NCI-H2107 treated with DMSO at 0.1 percent for 48 hours (cell line): ENCODE measurements at regions not wholly inside any gene's neighbourhood (a gene's known extent, or its start where the extent isn't known, plus 50 kb on each side); places are given as distances from the start of the nearest gene placed in this dataset.

Experiments
- DNase-seq: peaks from one replicate; lab custom pipeline; 2025; ENCODE audit not compliant: unreplicated experiment; lab: John Stamatoyannopoulos, UW

GRCh38 chr5:125521289-125521688, 774.9 kb upstream of the ZNF608 start:
- DNase-seq = no peak

GRCh38 chr5:125525356-125525755, 778.9 kb upstream of the ZNF608 start:
- DNase-seq = no peak

DNA sequence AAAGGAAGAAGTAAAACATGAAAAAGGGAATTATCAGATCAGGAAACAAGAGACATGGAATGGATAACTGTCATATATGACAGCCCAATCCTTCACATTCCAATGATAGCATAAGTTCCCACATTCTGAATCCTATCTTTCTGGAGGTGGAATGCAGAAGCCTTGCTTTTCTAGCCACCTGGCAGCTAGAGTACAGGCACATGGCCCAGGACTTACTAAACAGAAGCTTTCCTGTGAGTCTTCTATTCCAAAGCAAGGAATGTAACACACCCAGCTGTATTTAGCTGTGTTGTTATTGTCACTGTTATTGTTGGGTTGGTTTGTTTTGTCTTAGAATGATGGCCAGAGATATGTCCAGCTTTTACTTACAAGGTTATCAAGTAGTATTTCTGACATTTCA, 780.5 kb upstream of the ZNF608 start:
- DNase-seq = no peak

DNA sequence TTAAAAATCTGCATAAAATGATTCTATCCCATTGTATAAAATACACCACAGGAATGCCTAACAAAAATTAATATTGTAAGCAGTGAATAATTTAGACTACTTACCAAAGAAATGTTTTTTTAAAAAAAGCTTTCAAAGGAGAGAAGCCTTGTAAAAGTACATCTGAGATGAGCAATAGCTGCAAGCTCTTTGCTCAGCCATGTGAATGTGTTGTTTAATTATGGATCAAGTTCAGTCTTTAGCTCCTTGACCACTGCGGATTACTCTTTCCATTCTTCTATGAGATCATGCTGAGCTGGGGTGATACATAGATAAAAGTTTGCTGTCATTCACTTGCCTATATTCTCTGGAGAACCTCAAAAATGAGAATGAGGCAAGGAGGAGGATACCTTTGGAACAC, 782.4 kb upstream of the ZNF608 start:
- DNase-seq = no peak

DNA sequence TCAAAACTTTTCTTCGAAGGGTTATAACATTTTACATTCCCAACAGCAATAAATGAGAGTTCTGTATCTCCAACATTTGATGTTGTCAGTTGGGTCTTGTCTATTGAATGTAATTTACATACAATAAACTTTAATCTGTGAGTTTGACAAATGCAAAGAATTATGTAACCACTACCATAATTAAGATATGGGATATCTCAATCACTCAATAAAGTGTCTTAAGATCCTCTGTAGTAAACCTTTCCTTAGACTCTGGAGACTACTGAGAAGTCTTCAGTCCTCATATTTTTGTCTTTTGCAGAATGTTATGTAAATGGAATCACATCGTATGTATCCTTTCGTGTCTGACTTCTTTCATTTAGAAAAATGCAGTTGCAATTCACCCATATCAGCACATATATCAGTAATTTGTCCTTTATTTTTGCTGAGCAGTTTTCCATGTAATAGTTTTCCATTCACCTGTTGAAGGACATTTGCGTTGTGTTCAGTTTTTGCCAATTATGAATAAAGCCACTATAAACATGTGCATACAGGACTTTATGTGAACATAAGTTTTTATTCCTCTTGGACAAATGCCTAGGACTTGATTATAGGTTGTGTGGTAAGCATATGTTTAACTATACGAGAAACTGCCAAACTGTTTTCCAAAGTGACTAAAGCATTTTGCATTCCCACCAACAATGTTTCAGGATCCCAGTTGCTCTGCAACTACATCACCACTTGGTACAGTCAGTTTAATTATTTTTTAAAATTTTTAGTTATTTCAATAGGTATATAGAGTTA, 784.6 kb upstream of the ZNF608 start:
- no peak for DNase-seq

- DNase-seq = no peak
Measured at GRCh38 chr5:125536095-125536494, 789.7 kb upstream of the ZNF608 start.

DNA sequence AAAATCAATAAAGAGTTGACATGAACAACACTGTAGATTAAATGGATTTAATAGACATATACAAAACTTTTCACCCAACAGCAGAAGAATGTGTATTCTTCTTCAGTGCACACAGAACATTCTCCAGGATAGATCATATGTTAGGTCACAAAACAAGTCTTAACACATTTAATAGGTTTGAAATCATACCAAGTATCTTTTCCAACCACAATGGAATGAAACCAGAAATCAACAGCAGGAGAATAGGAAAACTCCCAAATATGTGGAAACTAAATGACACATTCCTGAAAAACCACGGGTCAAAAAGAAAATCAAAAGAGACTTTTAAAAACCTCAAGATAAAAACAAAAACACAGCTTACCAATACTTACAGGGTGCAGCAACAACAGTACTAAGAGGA, 790.1 kb upstream of the ZNF608 start:
- DNase-seq = no peak

DNA sequence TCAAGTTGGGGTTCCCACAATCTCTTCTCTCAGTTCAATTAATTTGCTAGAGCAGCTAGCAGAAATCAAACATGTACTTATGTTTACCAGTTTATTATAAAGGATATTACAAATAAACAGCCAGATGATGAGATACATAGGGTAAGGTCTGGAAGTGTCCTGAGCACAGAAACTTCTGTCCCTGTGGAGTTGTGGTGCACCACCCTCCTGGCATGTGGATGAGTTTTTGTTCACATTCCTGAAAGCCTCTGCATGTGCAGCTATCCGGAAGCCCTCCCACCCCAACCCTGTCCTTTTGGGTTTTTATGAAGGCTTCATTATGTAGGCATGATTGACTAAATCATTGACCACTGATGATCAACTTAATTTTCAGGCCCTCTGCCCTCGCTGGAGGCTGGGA, 791.2 kb upstream of the ZNF608 start:
- no peak for DNase-seq

- no peak for DNase-seq
Measured at GRCh38 chr5:125538469-125538868, 792.0 kb upstream of the ZNF608 start.

GRCh38 chr5:125541085-125541484, 794.6 kb upstream of the ZNF608 start:
- no peak for DNase-seq

DNA sequence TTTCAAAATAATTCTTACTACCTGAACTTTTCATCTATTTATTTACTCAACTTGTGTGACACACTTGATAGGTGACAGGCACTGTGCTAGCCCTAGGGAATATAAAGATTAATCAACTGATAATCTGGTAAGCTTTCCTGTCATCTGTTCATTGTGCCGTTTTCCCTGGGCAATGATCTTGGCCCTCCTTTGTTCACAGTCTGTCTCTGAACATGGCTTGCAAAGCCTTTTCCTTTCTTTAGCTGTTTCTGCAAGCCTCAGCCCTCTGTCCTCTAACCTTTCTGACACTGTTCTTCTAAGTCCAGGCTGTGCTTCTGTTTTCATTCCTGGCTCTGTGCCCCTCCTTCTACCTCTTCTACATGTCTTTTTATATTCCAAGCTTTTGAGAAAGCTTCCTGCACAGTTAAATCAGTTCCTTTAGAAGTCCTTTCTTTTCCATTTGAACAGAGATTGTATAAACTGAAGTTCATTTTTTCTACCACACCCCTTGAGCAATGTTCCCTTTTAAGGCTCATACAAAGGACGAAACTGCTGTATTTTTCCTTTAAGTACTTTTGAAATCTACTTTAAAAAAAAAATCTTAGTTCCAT, 803.0 kb upstream of the ZNF608 start:
- DNase-seq = no peak

GRCh38 chr5:125550274-125550673, 803.8 kb upstream of the ZNF608 start:
- DNase-seq = no peak

- DNase-seq = no peak
Measured at GRCh38 chr5:125551246-125551645, 804.8 kb upstream of the ZNF608 start.

- no peak for DNase-seq
Measured at GRCh38 chr5:125551797-125552196, 805.4 kb upstream of the ZNF608 start.

GRCh38 chr5:125552486-125552885, 806.0 kb upstream of the ZNF608 start:
- no peak for DNase-seq

GRCh38 chr5:125554355-125554754, 807.9 kb upstream of the ZNF608 start:
- no peak for DNase-seq

GRCh38 chr5:125555591-125555990, 809.2 kb upstream of the ZNF608 start:
- no peak for DNase-seq

DNA sequence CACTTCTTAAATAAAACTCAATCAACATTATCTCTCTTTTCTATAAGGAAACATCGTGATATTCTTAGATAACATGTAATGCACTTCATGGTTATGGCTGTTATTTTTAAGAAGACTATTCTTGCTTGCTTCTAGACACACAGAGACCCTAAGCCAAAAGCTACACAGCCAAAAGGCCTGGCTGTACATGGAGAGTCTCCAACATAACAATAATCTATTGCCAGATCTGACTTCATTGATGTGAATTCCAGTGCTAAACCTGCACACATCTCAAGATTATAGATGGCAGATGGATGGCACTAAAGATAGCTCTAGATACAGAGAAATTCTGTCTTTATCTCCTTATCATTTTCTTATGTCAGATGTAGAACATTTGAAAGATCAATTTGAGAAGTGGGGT, 811.6 kb upstream of the ZNF608 start:
- DNase-seq = no peak

DNA sequence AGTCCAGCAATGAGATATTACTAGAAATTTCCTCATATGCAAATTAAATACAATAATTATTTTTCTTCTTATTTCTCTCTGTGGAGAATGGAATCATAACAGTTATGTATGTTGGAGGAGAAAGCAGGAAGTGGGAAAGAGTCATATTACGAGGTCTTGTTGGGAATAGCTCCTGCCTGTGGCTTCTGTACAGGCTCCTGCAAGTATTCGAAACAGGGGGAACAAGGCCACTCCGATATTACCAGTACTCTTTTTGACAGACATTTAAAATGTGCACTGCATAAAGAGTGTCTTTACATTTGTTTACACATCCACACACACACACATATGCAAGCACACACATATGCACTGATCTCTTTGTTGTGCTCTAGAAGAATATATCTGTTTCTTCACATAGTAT, 812.0 kb upstream of the ZNF608 start:
- DNase-seq = no peak

- no peak for DNase-seq
Measured at GRCh38 chr5:125559296-125559695, 812.9 kb upstream of the ZNF608 start.

- no peak for DNase-seq
Measured at GRCh38 chr5:125560476-125561225, 814.2 kb upstream of the ZNF608 start.

DNA sequence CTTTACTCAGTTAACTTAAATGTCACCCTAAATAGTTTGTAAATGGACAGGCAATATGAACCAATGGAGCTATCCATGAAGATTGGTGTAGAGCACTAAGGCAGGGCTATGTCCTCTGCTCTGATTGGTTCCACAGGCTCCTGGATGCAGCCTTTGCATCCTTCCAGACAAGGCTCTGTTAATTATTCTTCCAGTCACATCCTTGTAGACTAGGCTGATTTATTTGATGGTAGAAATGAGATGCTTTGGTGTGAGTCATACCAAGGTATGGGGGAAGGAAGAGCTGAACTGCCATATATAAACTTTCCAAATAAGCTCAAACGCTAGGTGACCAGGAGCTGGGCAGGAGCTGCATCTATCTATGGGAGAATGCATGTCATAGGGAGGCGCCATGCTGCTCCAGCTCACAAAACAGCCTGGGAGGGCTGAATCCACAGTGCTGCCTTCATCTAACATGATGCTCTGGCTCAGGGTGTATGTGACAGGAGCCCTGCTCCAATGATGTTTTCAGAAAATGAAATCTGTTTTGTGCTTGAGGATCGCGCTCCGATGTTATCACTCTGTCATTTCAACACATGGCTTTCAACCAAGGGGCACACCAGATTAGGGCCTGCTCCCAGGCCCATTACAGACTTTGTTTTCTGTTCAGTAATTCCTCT, 818.0 kb upstream of the ZNF608 start:
- no peak for DNase-seq
